ENCODE measurements at regions not wholly inside any gene's neighbourhood (a gene's known extent, or its start where the extent isn't known, plus 50 kb on each side); places are given as distances from the start of the nearest gene placed in this dataset.
A peak's percentile ranks its signal among the peaks of the same experiment; 100 is the strongest.

- DNase-seq (ENCODE audit: low spot score) = no peak
Measured at GRCh38 chr13:95352486-95352885, 51.2 kb upstream of the ABCC4 start.

- DNase-seq (ENCODE audit: low spot score) = no peak
Measured at GRCh38 chr13:95354156-95354555, 52.9 kb upstream of the ABCC4 start.

GRCh38 chr13:95354680-95355487 is 53.6 kb upstream of the ABCC4 start:
- DNase-seq (ENCODE audit: low spot score) = no peak

- DNase-seq (ENCODE audit: low spot score) = peak; percentile 46
Measured at GRCh38 chr13:95355494-95355893, 54.2 kb upstream of the ABCC4 start.

DNA sequence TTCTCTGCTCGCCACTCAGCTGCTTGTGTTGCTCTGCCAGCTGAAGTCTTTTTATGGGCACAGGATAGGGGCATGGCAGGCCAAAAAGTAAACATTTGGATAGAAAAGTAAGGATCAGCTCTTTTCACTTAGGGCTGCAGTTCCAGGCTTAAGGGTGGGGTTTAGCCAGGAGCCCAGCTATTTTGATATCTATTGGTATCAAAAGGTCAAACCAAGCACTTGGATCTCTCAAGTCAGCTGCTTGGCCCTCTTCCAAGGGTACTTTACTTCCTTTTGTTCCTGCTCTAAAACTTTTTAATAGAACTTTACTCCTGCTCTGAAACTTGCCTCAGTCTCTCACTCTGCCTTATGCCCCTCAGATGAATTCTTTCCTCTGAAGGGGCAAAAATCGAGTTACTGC is 55.7 kb upstream of the ABCC4 start:
- DNase-seq (ENCODE audit: low spot score) = no peak

DNA sequence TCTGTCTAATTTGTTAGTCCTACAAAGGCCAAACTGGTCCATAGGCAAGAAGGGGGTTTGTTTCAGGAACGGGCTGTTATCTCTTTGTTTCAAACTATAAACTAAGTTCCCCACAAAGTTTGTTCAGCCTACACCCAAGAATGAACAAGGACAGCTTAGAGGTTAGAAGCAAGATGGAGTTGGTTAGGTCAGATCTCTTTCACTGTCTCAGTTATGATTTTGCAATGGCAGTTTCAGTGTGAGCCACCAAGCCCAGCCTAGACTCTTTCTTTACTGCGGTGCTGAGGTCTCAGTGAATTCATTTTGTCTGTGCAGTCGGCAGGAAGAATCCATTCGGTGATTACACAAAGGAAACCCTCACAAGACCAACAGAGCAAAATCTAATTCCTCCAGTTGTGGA is 56.6 kb upstream of the ABCC4 start:
- no peak for DNase-seq (ENCODE audit: low spot score)

GRCh38 chr13:95360052-95360451 is 58.8 kb upstream of the ABCC4 start:
- no peak for DNase-seq (ENCODE audit: low spot score)

DNA sequence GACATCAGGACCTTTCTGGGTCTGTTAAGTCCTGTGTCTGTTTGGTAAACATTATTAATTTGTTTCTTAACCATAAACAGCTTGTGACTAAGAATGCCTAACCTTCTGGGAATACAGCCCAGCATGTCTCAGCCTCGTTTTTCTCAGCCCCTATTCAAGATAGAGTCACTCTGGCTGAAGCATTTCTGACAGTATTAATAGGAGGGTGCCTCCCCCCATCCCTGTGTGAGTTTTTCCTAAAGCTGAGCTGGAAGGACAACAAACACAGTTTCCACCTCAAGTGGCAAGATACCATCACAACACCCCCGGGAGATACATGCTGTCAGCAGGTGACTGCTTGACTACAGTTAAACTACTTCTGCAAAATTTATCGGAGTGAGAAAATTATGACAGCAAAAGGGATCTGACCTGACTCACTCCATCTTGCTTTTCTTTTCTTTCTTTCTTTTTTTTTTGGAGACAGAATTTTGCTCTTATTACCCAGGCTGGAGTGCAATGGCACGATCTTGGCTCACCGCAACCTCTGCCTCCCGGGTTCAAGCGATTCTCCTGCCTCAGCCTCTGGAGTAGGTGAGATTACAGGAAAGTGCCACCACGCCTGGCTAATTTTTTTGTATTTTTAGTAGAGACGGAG is 59.3 kb upstream of the ABCC4 start:
- no peak for DNase-seq (ENCODE audit: low spot score)

DNA sequence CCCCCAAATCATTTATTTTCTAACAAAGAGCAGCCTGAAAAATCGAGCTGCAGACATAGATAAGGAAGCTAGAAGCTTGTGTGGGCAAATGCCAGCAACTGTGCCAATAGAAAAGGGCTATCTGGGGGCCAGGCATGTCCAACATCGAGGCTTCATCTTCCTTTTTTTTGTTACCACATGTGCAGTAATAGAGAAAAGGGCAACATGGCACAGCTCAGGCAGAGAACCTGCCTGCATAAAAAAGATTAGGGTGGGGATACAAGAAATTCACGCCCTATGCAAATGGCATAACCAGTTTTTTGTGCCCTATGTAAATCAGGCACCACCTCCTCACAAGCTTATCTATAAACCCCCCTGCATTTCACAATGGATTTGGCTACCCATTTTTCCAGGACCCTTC is 60.4 kb upstream of the ABCC4 start:
- no peak for DNase-seq (ENCODE audit: low spot score)

- DNase-seq (ENCODE audit: low spot score) = no peak
Measured at GRCh38 chr13:95362666-95363065, 61.4 kb upstream of the ABCC4 start.

DNA sequence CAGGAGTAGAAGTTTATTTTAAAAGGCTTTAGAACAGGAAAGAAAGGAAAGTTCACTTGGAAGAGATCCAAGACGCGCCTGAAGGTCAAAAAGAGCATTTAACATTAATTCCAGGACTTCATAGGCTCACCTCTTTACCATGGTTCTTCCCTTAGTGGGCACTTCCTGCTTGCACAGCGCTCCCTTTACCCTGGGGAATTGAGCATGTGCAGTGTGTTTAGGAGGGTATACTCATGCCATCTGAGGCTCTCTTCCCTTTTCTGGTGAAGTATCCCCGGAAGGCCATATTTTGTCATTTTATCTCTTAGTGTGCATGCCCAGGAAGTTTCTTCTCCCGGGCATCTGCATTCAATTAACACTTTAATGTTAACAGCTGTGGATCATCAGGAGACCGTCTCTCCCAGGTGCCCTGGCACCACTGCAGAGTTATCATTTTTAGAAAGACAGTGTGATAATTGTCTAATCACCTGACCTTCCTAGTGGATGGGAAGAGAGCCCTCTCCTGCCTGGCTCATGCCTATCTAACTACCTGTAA is 66.1 kb upstream of the ABCC4 start:
- DNase-seq (ENCODE audit: low spot score) = no peak

DNA sequence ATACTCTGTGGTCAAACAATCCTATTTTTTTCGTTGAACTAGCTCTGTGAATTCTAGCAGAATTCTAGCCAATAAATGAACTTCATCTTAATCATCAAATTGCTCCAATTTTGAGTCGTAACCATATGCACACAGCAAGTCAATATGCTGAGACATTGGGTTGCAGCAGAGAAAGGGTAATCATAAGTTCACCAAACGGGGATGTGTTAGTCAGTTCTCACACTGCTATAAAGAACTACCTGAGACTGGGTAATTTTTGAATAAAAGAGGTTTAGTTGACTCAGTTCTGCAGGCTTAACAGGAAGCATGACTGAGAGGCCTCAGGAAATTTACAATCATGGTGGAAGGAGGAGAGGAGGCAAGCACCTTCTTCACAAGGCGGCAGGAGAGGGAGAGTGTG is 67.7 kb upstream of the ABCC4 start:
- no peak for DNase-seq (ENCODE audit: low spot score)

- no peak for DNase-seq (ENCODE audit: low spot score)
Measured at GRCh38 chr13:95375706-95376105, 74.5 kb upstream of the ABCC4 start.

GRCh38 chr13:95378603-95379002 is 77.4 kb upstream of the ABCC4 start:
- DNase-seq (ENCODE audit: low spot score) = no peak

- peak; percentile 88 for DNase-seq (ENCODE audit: low spot score)
Measured at GRCh38 chr13:95380468-95381211, 79.4 kb upstream of the ABCC4 start.

DNA sequence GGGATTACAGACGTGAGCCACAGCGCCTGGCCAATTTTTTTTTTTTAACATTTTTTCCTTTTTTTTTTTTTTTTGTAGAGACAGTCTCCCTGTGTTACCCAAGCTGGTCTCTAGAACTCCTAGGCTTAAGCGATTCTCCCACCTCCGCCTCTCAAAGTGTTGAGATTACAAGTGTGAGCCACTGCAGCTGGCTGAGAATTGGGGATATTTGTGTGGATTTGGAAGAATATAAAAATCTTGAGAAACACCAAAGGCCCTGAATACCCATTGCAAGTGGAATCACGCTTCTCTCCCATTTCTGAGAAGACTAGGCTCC is 79.9 kb upstream of the ABCC4 start:
- no peak for DNase-seq (ENCODE audit: low spot score)

DNA sequence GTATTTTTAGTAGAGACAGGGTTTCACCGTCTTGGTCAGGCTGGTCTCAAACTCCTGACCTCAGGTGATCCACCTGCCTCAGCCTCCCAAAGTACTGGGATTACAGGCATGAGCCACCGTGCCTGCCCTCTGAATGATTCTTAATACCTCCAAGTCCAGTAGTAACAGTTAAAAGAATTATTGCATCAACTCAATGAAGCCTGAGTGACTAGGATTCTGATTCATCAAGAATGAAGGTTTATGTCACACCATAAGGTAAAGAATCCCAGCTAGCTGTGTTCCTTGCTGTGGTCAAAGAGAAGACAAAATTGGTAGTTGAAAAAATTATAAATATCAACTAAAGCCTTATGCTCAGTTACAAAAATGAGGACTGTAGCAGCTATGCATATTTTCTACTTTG is 81.2 kb upstream of the ABCC4 start:
- no peak for DNase-seq (ENCODE audit: low spot score)

- no peak for DNase-seq (ENCODE audit: low spot score)
Measured at GRCh38 chr13:95382916-95383315, 81.7 kb upstream of the ABCC4 start.

DNA sequence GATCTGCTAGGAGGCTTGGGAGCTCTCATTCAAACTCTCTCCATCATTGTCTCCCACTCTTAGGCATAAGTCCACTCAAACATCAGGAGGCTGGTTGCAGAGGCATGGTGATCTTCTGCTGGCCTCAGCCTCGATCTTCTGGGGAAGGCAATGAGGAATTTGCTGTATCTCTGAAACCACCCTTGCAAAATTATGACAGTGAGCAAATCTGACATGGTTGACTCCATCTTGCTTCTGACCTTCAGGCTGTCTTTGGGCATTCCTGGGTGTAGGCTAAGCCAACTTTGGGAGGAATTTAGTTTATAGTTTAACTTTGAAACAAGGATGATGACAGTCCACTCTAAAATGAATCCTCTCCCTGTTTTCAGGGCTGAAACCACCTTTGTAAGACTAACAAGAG is 84.1 kb upstream of the ABCC4 start:
- no peak for DNase-seq (ENCODE audit: low spot score)

- no peak for DNase-seq (ENCODE audit: low spot score)
Measured at GRCh38 chr13:95385798-95386197, 84.5 kb upstream of the ABCC4 start.

DNA sequence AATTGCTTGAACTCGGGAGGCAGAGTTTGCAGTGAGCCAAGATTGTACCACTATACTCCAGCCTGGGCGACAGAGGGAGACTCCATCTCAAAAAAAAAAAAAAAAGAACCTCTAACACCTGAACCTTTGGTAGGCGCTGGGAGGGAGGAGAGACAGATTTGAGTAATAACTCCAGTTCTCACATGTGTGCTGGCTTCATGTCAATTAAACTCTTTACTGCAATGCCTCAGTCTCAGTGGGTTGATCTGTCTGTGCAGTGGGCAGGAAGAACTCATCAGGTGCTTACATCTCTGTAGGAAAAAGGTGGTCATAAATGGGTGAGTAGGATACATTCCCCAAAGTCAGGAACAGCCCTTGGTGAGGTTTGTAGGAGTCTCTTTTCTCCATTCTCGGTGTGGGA is 85.1 kb upstream of the ABCC4 start:
- no peak for DNase-seq (ENCODE audit: low spot score)

- no peak for DNase-seq (ENCODE audit: low spot score)
Measured at GRCh38 chr13:95387733-95388207, 86.5 kb upstream of the ABCC4 start.
